ENCODE measurements at regions not wholly inside any gene's neighbourhood (a gene's known extent, or its start where the extent isn't known, plus 50 kb on each side); places are given as distances from the start of the nearest gene placed in this dataset.

DNA sequence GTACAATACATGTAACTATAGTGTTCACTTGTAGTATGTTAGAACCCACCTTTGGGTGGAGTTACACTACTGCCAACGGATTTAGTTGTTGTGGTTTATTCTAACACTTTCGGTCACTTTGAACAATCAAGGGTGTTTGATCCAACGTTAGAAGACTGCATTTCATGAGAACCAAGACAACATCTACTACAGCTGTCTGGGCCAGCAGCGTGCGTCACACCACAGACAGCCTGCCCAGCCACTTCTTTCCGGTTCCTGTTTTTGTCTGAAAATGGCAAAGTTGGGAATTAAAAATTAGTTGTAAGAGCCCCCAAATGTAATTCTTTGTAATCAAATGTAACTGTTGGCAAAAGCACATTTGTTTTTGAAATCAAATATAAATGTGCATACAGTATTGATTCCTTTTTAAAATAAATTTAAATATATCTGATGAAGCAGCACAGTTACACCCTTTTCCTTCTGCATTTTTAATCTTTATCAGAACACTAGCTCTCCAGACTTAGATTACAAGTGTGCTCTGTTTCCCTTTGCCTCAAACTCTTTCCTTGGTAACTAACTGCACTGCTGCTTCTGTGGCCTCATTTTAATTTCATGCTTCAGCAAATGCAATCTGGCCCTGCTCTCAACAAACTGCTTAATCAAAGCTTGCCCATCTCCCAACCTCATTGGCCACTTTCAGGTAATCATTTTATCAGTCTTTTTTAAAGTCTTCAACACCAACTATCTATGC lies 86.6 kb upstream of the DPH5 start:
- no peaks in the 10 kb centered on the region for H3K9me3 ChIP-seq
- H3K4me3 ChIP-seq: no peak overlapping the region
- H3K36me3 ChIP-seq: no peaks in the 10 kb centered on the region
- no peaks in the 10 kb centered on the region for H3K27me3 ChIP-seq
- DNase-seq: peak in 1 of 2 donors; percentile 17
- H3K27ac ChIP-seq: peak overlapping the region; percentile 22 to 68 (median 37)
- H3K4me1 ChIP-seq: peaks cover 11 to 13% of the 10 kb centered on the region in 2 donors
- in situ Hi-C loops (cut with MboI; ENCODE audit: low sequenced_read_pairs in 4 of 4): no loop called here
- TF ChIP-seq POLR2A (IDR thresholded peaks at IDR 0.05): no peak
- TF ChIP-seq, protein P1, sequence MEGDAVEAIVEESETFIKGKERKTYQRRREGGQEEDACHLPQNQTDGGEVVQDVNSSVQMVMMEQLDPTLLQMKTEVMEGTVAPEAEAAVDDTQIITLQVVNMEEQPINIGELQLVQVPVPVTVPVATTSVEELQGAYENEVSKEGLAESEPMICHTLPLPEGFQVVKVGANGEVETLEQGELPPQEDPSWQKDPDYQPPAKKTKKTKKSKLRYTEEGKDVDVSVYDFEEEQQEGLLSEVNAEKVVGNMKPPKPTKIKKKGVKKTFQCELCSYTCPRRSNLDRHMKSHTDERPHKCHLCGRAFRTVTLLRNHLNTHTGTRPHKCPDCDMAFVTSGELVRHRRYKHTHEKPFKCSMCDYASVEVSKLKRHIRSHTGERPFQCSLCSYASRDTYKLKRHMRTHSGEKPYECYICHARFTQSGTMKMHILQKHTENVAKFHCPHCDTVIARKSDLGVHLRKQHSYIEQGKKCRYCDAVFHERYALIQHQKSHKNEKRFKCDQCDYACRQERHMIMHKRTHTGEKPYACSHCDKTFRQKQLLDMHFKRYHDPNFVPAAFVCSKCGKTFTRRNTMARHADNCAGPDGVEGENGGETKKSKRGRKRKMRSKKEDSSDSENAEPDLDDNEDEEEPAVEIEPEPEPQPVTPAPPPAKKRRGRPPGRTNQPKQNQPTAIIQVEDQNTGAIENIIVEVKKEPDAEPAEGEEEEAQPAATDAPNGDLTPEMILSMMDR (IDR thresholded peaks at IDR 0.05 in 4 of 5, conservative IDR thresholded peaks at IDR 0.05 in 1 of 5): no peak
- intact Hi-C loops (cut with DNase I; ENCODE audit: low total_unique reads): no loop called here
- peak; percentile 58 to 78 for ATAC-seq

DNA sequence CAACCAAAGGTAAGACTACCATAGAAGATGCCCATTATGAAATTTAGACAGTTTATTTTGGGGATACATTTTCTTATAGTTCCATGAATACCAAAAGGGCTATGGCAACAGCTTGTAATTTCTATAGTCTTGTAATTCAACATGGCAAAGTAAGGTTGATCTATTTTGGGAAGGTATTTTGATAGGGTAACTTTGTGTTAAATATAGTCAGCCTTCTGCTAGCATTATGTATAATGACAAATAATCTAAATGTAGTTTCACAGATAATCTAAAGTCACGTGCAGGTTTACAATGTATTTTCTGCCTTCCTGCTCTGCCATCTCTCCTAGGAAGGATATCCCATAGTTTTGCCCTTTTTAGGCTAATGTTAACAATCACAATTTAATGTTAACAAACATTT lies 85.9 kb upstream of the DPH5 start:
- ATAC-seq (no peak), DNase-seq (no peak)
- peaks cover 16 to 19% of the 10 kb centered on the region in 2 donors for H3K4me1 ChIP-seq
- H3K27ac ChIP-seq: peak overlapping the region in 3 of 4 donors; percentile 32 to 68 (median 42)
- no peaks in the 10 kb centered on the region for H3K27me3 ChIP-seq
- TF ChIP-seq POLR2A (IDR thresholded peaks at IDR 0.05): no peak
- TF ChIP-seq, protein P1 (IDR thresholded peaks at IDR 0.05 in 4 of 5, conservative IDR thresholded peaks at IDR 0.05 in 1 of 5): no peak
- in situ Hi-C loops (cut with MboI; ENCODE audit: low sequenced_read_pairs in 4 of 4) (no loop called here), intact Hi-C loops (cut with DNase I; ENCODE audit: low total_unique reads) (no loop called here)
- no peaks in the 10 kb centered on the region for H3K9me3 ChIP-seq
- no peaks in the 10 kb centered on the region for H3K36me3 ChIP-seq
- H3K4me3 ChIP-seq: no peak overlapping the region

DNA sequence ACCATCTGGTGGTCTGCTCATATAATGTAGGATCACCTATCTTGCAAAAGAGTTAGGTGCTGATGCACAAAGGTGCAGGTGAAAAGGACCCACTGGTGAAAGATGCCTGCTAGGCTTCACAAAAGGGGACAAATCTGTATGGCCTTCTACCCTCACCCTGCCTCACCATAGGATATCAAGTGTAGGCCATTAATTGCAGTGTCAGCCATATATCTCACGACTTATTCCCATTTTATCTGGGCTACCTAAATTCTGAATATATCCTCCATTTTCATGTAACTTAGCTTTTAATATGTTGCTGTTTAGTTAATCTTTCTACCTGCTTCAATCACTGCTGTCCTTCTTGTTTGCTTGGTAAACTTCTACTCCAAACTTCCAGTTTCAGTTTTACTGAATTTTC lies 84.2 kb upstream of the DPH5 start:
- Histone ChIP-seq H3K4me1 (peaks cover 17 to 27% of the 10 kb centered on the region in 2 donors), H3K4me3 (no peak overlapping the region), H3K27me3 (no peaks in the 10 kb centered on the region), H3K9me3 (no peaks in the 10 kb centered on the region), H3K36me3 (no peaks in the 10 kb centered on the region), H3K27ac (no peak overlapping the region)
- DNase-seq: no peak
- TF ChIP-seq, protein P1 (IDR thresholded peaks at IDR 0.05 in 4 of 5, conservative IDR thresholded peaks at IDR 0.05 in 1 of 5): no peak
- no peak for TF ChIP-seq POLR2A (IDR thresholded peaks at IDR 0.05)
- in situ Hi-C loops (cut with MboI; ENCODE audit: low sequenced_read_pairs in 4 of 4): no loop called here
- intact Hi-C loops (cut with DNase I; ENCODE audit: low total_unique reads): no loop called here
- ATAC-seq: no peak

DNA sequence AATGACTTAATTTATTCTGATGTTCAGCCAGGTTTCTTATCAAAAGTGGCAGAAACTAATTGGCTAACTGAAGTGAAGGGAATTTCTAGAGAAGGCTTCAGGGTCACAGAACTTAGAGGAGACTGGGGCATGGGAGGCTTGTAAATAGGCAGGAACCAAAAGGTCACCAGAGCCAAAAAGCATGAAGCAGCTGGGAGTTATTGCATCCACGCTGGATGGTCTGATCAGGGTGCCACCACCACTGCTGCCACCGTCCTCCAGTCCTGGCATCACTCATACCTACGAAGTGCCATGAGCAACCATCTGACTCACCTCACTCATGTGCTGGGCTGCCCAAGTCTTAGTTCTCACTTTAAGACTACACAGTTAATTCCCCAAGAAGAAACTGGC lies 82.5 kb upstream of the DPH5 start:
- in situ Hi-C loops (cut with MboI; ENCODE audit: low sequenced_read_pairs in 4 of 4): no loop called here
- Histone ChIP-seq H3K36me3 (no peaks in the 10 kb centered on the region), H3K4me3 (no peak overlapping the region), H3K4me1 (peaks cover 17 to 27% of the 10 kb centered on the region in 2 donors), H3K27ac (no peak overlapping the region), H3K27me3 (no peaks in the 10 kb centered on the region), H3K9me3 (no peaks in the 10 kb centered on the region)
- ATAC-seq (no peak), DNase-seq (no peak)
- TF ChIP-seq, protein P1 (IDR thresholded peaks at IDR 0.05 in 4 of 5, conservative IDR thresholded peaks at IDR 0.05 in 1 of 5): no peak
- TF ChIP-seq POLR2A (IDR thresholded peaks at IDR 0.05): no peak
- intact Hi-C loops (cut with DNase I; ENCODE audit: low total_unique reads): no loop called here
